GM21447 (cell line): ENCODE measurements at regions not wholly inside any gene's neighbourhood (a gene's known extent, or its start where the extent isn't known, plus 50 kb on each side); places are given as distances from the start of the nearest gene placed in this dataset.
"Not testable (repeated sequence)": the region's sequence is repeated elsewhere in the genome, so short reads cannot be mapped to it uniquely, and the experiment has no call there.

ENCODE experiments used
- ATAC-seq: cut with Tn5 transposase; IDR thresholded peaks from one replicate; pipeline ENCODE4 v1.9.1; 2021; ENCODE audit not compliant: unreplicated experiment

- not testable (repeated sequence) for ATAC-seq
Observed at GRCh38 chr6:86284809-86285480, 642.3 kb upstream of the SYNCRIP start.

GRCh38 chr6:86283596-86283995 is 640.9 kb upstream of the SYNCRIP start:
- ATAC-seq: not testable (repeated sequence)

- no peak for ATAC-seq
Observed at GRCh38 chr6:86276056-86276455, 633.4 kb upstream of the SYNCRIP start.

- ATAC-seq: no peak
Observed at GRCh38 chr6:86273936-86274335, 631.2 kb upstream of the SYNCRIP start.

GRCh38 chr6:86256615-86257187 is 614.0 kb upstream of the SYNCRIP start:
- no peak for ATAC-seq

- ATAC-seq: no peak
Observed at GRCh38 chr6:86255973-86256372, 613.3 kb upstream of the SYNCRIP start.

- ATAC-seq: no peak
Observed at GRCh38 chr6:86251106-86251505, 608.4 kb upstream of the SYNCRIP start.

- ATAC-seq: no peak
Observed at GRCh38 chr6:86217906-86218305, 575.2 kb upstream of the SYNCRIP start.

- ATAC-seq: no peak
Observed at GRCh38 chr6:86215323-86215722, 572.6 kb upstream of the SYNCRIP start.

GRCh38 chr6:86205980-86206379 is 563.3 kb upstream of the SYNCRIP start:
- ATAC-seq: no peak

- ATAC-seq: peak; percentile 61
Observed at GRCh38 chr6:86203044-86203443, 560.4 kb upstream of the SYNCRIP start.

- ATAC-seq: no peak
Observed at GRCh38 chr6:86193821-86194220, 551.1 kb upstream of the SYNCRIP start.

- ATAC-seq: peak; percentile 93
Observed at GRCh38 chr6:86192123-86192522, 549.4 kb upstream of the SYNCRIP start.

- ATAC-seq: not testable (repeated sequence)
Observed at GRCh38 chr6:86175149-86175548, 532.5 kb upstream of the SYNCRIP start.

- no peak for ATAC-seq
Observed at GRCh38 chr6:86154852-86155251, 512.2 kb upstream of the SYNCRIP start.

- no peak for ATAC-seq
Observed at GRCh38 chr6:86153521-86153920, 510.8 kb upstream of the SYNCRIP start.

GRCh38 chr6:86152546-86152945 is 509.9 kb upstream of the SYNCRIP start:
- ATAC-seq: no peak

- no peak for ATAC-seq
Observed at GRCh38 chr6:86148586-86148985, 505.9 kb upstream of the SYNCRIP start.

GRCh38 chr6:86147859-86148258 is 505.2 kb upstream of the SYNCRIP start:
- ATAC-seq: no peak

GRCh38 chr6:86147311-86147710 is 504.6 kb upstream of the SYNCRIP start:
- ATAC-seq: no peak

GRCh38 chr6:86146751-86147150 is 504.1 kb upstream of the SYNCRIP start:
- ATAC-seq: not testable (repeated sequence)

GRCh38 chr6:86142326-86142725 is 499.6 kb upstream of the SYNCRIP start:
- no peak for ATAC-seq
